HG02610 (cell line): ENCODE measurements at regions not wholly inside any gene's neighbourhood (a gene's known extent, or its start where the extent isn't known, plus 50 kb on each side); places are given as distances from the start of the nearest gene placed in this dataset.
"Not testable (repeated sequence)": the region's sequence is repeated elsewhere in the genome, so short reads cannot be mapped to it uniquely, and the experiment has no call there.

Source experiments
- ATAC-seq: cut with Tn5 transposase; IDR thresholded peaks from one replicate; pipeline ENCODE4 v1.9.1; 2021; ENCODE audit warnings: mild to moderate bottlenecking, moderate library complexity; ENCODE audit not compliant: unreplicated experiment

DNA sequence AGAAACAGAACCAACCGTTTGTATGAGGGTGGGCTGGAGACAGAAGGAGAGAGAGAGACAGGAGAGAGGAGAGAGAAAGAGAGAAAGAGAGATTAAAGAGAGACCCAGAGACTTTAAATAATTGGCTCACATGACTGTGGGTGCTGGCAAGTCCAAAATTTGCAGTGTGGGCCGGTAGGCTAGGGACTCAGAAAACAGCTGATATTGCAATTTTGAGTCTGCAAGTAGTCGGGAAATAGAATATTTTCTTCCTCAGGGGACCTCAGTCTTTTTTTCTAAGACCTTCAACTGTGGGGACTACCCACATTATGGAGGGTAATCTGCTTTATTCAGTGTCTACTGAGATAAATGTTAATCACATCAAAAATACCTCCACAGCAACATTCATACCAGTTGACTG, 1439.0 kb downstream of the CDH11 start:
- ATAC-seq = no peak

DNA sequence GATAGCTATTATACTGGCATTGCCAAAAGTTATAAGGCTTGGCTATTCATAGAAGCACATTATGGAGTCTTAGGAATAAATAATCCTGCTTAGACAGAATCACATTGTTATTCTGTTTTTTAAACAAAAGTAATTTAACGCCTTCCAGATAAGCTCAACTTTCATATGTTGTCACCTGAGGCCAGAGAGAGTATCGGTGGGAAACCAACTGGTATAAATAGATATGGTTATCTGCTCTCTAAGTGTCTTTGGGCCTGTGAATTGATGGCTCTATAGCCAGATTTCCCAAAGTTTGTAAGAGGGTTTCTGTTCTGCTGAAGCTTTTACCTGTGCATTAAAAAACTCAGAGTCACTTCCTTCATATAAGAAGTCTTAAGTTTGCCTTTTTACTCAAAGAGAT, 1449.4 kb downstream of the CDH11 start:
- ATAC-seq = no peak

DNA sequence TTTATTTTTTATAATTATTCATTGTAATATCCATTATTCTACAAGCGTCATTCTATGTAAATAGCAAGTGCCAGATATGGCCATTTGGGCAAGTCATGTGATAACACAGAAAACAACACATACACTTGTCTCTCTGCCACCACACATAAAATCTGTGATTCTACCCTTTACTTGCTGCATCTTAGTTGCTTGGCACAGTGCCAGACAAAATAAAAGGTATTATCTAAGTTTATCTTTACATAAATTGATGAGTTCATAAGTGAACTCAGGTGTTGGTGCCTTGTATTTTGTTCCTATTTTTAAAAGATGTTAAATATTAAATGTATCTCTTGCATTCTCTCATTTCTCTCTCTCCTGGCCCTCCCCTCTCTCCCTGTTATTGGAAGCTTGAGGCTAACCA, 1458.7 kb downstream of the CDH11 start:
- ATAC-seq = no peak

DNA sequence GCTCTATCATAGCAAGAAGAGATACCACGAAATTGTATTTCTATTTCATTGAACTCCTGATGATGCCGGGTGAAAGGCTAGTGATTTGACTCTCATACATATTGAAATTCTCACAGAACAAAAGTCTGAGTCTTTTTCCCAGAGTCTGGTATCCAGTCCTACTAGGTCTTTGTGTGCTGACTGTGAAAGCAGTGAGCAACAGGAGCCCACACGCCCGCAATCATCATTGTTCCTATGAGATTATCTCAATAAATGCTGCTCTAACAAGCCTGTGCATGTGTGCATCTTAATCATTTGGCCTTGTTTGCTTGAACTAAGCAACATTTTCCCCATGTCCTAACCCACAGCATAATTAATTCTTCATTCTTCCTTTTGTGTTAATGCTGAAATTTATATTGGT, 1466.0 kb downstream of the CDH11 start:
- no peak for ATAC-seq

DNA sequence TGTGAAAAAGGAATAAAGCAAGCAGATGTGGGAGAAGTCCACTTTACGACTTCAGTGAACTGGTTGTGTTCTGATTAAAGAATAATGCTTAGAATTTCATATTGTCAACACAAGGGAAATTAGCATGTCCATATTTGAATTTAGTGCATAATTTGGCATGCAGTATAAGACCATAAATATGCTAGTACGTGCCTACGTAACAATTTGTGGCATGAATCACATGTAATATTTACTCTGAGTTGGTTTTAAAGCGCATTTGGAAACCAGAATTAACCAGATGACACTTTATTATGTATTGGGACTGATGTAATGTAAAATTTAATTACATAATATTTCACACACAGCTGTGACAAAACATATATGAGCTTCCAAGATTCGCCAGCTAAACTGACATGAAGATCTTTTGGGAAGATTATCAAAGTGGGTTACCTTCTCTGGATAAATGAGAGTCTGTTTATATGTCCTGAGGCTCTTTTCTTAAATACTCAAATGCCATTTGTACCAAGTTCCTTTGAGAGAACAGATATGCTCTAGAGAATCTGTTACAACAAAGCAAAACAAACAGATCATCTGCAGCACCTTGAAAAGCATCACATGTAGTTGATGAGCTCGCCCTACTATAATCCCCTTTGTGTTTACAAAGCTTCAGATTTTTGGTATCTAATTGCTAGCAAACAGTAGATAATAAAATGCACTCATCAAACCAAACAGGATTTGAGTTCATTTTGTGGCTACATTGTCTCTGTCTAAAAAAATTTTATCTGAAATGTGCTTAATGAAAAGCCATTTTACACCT, 1468.6 kb downstream of the CDH11 start:
- no peak for ATAC-seq

DNA sequence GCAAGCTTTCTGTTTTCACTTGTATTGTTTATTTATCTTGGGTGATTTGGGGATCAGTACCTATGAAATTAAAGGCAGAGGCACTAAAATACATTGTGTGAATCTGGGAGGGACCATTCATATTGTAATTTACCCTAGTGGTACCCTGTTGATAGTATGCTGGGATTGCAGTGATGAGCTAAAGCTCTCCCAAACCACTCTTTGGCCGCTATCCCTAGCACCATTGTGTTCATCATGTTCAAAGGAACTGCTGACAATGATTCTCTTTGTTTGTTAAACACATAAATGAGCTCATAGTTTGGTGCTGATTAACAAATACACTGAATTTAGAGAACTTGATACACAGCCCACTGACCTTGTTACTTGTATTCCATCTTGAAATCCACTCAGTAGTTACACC, 1469.8 kb downstream of the CDH11 start:
- ATAC-seq = no peak

DNA sequence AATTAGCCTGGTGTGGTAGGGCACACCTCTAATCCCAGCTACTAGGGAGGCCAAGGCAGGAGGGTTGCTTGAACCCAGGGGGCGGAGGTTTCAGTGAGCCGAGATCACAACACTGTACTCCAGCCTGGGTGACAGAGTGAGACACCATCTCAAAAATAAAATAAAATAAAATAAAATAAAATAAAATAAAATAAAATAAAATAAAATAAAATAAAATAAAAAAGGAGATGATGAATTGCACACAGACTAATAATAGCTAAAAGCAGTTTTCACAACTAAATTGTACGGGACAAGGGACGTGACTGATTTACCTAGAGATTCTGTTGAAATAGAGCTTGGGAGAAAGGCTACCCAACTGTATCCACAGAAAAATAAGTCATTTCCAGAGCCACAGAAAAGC, 1471.3 kb downstream of the CDH11 start:
- no peak for ATAC-seq

DNA sequence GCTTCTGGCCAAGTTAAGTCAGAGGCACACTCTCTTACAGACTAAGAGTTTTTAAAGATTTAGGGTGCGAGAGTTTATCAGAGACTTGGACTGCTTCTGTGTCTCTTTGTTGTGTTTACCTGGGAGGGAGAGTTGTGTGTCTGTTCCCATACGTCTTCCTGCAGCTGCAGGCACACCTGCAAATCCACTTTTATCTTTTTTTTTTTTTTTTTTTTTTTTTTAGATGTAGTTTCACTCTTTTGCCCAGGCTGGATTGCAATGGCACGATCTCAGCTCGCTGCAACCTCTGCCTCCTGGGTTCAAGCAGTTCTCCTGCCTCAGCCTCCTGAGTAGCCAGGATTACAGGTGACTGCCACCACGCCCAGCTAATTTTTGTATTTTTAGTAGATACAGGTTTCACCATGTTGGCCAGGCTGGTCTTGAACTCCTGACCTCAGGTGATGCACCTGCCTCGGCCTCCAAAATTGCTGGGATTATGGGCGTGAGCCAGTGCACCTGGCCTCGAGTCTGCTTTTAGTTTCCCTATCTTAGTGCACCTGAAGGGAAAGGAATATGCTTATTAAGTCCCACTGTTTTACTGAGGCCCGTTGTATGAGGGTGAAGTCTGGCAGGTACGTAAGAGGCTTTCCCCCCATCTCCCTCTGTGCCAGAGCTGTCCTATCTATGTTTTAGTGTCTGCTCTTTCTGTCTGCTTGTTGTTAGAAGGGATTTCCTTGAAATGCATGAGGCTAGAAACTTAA, 1488.0 kb downstream of the CDH11 start:
- not testable (repeated sequence) for ATAC-seq

DNA sequence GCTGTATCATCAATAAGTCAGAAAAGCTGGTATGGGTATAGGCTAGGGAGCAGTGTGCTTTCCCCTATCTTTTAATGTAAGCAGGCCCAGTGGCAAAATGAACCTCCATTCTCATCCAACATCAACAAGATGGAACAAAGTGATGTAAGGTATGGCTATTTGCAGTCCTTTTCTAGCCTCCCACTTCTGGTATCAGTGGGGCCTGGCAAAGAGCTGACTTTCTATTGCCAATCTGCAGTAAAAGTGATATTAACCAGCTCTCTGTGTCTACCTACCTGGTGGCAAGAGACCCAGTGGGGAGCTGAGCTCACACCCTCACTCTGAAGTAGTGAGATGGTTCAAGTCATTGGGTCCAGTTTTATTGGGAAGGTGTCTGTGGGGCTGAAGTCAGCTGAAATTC, 1492.6 kb downstream of the CDH11 start:
- no peak for ATAC-seq

DNA sequence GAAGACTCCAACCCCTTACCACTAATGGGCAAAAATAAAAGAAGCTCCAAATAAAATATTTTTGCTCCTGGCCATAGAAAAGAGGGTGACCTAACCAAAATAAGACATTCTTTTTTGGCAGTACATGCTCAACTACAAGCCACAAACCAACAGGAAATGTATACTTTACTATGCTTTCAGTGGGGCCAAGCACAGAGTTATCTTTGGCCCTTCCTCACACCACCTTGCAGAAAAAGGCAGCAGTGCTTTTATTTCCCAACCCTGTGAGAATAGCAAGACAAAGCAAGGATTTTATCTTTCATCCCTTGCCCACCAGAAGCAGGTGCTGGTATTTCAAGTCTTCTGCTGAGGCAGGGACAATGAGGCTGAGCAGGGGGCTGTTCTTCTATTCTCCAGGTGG, 1493.1 kb downstream of the CDH11 start:
- ATAC-seq = no peak

DNA sequence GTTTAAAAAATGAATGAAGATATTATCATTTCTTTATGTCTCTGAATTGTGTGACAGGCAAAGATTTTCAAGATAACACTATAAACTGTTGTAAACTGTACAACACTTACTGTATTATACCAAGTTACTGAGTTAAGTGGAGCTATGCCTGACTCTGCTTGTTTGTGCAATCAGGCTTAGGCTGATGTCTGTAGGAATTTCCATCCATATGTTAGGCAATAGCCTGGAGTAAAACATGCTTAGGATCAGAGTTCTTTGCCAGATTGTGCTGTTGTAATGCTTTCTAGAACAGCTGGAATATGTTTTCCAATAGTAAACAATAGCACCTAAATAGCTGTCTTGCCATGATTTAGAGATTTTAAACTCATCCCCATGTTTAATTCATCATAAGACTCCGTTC, 1496.7 kb downstream of the CDH11 start:
- no peak for ATAC-seq

DNA sequence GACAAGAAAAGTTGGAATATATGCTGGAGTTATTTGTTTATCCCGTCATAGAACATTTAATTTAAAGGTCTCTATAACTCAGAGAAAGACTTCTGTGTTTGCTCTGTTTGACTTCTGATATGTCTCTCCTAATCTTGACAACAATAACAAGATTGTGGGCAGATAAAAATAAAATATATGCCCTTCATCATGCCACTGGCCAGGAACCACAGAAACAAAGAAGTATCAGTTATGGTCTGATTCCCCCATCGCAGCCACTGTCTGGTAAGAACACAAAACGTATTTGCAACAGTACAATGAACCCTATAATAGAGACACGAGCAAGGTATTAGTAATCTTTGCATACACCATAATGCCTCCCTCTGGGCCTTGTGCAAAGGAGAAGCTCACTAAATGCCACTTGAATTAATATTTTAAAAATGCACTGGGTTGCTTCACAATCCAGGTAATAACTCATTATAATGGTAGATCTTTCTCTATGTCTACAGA, 1498.3 kb downstream of the CDH11 start:
- ATAC-seq = no peak

DNA sequence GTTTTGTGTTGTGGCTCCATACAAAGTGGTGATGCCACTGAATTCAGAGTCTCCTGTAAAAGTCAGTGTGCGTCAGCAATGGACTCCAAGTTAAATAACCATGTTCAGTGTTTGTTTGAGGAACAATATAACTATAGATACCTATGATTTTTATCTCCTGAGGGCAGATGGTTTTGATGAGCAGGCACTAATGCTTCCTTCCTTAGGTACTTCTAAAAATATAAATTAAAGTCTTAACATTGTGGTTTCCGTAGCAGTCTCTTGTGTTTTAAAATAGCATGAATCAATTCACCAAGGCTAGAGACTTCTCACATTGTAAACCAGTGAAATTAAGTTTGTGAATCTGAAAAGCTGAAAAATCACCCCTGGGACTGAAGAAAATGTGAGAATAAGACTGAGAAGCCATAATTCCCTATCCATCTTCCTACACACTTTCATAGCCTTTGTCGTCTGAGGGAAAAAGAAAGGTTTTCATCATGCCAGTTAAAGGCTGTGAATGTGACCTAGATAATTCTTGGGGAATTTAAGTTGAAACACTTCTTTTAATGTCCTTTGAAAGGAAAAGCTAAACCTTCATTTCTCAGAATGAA, 1502.9 kb downstream of the CDH11 start:
- no peak for ATAC-seq

DNA sequence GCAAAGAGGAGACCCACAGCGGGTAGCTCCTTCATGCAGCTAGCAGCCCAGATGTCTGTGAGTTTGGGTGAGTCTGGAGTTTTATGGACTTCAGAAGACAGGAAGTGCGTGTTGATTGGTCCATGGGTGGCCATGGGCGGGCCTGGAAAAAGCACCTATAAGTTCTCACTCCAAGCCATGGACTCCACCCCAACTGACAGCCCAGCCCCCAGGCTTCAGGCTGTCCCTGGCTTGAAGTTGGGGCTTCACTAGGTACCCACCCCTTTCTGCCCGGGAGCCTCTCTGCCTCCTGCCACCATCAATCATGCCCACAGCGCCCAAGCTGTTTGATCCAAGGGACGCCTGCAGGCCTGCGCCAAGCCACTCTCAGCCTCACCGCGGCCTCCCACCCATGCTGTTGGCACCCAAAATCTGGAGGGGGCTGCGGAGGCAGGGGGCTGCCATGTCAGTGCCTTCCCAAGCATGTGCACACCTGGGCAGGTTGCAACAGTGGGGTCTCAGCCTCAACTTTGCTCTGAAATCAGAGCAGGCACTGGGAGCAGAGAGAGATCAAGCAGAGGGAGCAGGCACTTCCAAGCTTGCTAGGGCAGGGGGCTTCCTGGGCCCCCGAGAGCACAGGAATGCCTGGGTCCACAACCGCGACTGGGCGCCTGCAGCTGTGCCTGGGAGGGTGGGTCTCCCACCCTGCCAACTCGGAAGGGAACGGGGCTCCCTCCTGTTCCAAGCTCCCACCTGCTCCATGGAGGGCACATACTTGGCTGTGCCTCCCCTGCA, 1503.7 kb downstream of the CDH11 start:
- no peak for ATAC-seq

DNA sequence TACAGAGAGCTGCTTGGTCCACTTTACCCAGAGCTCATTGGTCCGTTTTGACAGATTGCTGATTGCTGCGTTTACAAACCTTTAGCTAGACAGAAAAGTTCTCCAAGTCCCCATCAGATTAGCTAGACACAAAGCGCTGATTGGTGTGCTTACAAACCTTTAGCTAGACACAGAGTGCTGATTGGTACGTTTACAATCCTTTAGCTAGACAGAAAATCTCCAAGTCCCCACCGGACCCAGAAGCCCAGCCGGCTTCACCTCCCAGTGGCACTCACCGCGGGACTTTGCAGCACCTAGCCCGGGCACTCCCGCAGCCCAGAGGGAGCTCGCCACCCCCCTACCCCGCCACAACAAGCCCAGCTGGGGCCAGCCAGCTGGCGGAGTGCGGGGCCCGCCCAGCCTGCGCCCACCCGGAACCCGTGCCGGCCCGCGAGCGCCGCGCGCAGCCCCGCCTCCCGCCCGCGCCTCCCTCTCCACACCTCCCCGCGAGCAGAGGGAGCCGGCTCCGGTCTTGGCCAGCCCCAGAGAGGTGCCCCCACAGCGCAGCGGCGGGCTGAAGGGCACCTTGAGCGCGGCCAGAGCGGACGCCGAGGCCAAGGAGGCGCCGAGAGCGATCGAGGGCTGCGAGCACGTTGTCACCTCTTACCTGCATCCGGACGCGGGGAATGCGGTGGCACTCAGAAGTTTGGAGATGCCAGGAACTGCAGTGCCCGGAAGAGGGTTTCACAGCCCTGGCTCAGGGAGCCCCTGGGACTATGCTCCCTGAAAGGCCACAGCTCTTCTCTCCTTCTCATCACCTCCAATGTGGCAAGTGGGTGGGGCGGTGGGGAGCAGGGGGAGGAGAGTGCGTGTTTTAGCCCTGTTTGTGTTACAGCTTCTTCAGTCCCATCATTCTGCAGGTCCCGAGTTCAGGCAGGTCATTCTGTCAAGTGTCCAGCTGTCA, 1504.5 kb downstream of the CDH11 start:
- no peak for ATAC-seq

DNA sequence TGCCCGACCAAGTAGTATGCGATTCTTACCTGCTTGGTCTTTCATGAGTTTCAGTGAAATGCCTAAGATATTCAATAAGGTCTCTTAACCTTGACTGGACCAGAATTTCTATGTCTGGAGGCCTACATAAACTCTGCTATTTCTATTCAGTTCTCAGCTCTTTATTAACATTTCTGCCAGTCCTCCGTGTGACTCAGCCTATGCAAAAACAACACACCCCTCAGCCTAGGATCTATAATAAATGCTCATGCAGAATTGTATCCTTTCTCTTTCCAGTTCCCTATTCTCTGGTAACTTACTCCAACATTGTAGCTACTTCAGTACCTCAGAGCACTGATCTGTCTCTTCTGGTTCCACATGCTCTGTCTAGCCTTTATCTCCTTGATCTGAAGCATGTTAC, 1507.4 kb downstream of the CDH11 start:
- ATAC-seq = no peak

DNA sequence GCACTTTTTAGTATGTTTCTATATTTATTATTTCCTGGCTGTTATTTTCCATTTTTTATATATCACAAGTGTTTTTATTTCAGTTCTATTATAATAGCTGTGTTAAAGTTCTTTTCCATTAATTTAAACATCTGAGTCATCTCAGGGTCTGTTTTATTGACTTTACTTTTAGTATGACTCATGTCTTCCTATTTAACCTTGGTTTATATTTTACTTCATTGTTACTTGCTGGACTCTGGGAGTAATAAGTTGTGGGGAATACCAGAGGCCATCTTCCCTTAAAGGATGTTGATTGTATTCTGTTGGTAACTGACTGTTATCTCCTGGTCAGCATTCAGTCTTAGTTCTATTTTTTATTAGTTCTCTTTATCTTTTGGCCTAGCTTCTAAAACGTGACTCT, 1508.2 kb downstream of the CDH11 start:
- no peak for ATAC-seq

DNA sequence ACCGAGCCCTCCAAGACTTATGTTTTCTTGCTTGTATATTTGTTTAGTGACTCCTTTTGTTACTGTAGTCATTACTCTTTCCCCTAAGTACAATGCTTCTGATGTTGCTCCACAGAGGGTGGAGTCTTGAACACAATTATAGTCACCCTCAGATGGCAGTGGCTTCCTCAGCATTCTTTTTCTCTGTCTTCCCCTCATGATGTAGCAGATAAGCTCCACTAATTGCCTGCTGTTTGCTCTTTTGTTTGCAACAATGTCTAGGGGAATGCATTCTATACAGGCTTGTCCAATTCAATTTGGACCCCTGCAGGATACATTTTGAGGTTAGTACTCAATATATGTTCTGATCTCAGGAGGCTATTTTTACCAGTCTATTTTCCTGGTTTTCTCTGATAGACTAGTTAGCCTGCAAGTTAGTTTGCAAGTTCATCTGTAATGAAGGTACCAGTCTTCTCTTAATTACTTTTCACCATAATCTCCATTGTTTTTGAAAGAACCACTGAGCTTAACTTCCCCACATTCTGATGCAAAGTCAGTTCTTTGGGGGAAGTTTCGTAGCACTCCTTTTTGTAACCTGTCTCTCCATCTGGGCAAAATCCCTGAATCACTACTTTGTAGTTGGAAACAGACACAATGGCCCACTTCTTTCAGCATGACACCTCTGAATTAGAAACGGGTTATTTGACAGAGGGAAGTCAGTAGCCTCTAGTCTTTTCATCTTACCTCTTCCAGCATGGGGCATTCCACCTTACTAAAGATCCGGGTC, 1509.2 kb downstream of the CDH11 start:
- ATAC-seq = no peak

DNA sequence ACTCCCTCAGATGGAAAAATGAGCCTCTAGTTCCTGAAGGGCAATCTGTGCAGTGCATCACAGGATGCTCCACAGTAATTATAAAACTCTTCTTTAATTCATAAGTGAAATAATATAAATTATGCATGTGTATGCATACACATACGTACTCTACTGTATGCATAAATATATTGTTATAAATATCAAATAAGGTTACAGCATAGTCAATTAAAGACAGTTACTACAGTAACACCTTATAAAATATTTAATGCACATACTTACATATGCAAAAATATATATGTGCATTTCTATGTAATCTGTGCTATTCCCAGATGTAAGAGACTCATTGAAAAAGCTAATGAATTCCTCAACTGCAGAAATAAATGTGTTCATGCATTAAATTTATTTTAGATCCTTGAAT, 1515.1 kb downstream of the CDH11 start:
- no peak for ATAC-seq
